Ureter (tissue), 1 donor: ENCODE measurements at regions not wholly inside any gene's neighbourhood (a gene's known extent, or its start where the extent isn't known, plus 50 kb on each side); places are given as distances from the start of the nearest gene placed in this dataset.
"Not testable (repeated sequence)": the region's sequence is repeated elsewhere in the genome, so short reads cannot be mapped to it uniquely, and the experiment has no call there.

Experiments used
- DNase-seq: peaks from one replicate; pipeline ENCODE4 v3.0.0-alpha.2; 2020; ENCODE audit warnings: low spot score
- donor health status: DM: yes; HTN: yes; CAD: no.

DNA sequence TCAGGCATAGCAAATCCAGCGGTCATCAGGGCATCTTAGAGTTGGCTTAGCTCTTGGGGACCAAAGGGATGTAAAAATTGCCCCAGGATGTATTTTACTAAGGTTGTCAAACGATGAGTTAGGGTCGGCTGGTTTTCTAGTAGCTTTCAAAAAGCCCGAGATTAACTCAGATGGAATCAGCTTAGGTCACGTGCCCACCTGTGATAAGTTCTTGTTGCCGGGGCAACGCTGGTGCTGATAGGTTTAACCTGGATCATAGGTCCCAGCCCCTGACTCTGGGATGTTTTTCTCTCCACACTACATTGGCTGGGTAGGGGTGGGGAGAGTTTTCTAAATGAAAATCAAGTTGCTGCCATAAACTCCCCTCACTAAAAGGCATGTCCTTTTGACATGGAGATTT lies 257.3 kb upstream of the SULF2 start:
- DNase-seq = no peak

DNA sequence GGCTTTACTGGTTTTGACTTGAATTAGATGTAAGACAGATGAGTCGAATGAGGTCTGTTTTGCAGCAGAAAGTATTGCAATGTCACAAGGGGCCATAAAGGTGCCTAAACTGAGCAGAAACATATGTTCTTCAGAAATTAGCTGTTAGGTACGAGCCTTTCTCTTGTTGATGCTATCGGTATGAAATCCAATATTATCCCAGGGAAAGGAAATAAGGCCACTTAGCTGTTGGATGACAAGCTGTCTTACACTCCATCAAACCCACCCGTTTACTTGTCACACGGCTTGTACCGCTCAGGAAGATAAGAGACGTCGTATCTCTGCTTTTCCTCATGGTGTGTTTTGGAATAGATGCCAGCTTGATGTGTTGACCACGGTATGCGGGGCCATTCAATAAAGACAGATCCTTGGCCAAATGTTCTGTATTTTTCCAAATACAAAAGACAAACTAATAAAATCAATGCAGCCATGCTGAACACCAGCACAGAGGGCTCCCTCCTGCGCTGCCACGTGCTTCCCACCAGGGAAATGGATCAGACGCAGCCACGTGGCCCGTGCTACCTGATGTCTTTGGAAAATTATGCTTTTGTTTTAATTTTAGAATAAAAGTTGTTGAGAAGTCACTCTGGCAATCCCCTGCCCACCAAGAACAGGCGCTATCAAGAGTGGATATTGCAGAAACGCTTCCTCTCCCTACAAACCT lies 255.9 kb upstream of the SULF2 start:
- no peak for DNase-seq

DNA sequence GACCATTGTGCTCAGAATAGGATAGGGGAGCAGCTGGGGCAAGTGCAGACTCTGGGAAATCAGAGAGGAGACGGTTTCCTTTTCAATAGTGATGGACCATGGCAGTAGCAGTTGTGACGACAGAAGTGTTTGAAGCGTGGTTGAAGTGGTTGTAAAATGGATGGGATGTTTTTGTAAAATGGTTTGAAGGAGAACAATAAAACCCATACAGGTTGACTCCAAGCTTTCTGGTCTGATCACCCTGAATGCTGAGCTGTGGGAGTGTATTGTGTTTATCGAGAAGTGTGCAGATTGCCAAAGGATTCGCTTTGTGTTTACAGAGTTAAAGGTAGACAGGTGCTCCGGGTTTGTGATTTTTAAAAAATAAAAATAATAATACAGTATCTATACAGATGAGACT lies 255.2 kb upstream of the SULF2 start:
- no peak for DNase-seq

DNA sequence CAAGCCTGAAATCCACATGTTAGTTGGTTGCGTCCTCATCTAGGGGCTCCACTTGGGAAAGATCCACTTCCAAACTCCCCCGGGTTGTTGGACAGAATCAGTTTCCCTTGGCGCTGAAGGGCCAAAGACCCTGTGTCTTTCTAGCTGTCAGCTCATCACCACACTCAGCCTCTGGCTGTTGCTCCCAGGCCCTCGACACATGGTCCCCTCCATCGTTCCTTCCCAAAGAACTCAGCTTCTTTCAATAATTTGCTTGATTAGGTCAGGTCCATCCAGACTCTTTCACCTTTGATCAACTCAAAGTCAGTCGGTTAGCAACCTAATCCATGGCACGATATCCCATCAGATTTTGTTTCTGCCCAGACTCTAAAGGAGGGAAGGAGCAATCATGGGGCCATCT lies 254.8 kb upstream of the SULF2 start:
- no peak for DNase-seq

DNA sequence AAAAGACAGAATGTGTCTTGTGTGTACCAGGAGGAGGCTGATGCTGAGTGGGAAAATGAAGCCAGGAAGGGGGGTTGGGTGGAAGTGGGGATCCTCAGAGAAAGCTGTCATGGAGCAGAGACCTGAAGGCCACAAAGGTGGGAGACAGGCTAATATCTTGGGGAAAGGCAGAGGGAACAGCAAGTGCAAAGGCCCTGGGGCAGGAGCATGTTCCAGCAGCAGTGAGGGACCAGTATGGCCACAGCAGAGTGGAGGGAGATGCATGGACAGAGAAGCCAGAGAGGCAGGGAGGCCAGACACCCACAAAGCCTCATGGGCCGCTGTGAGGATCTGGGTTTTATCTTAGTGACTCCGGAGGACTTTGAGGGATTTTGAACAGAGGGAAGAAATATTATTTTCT lies 254.2 kb upstream of the SULF2 start:
- no peak for DNase-seq

DNA sequence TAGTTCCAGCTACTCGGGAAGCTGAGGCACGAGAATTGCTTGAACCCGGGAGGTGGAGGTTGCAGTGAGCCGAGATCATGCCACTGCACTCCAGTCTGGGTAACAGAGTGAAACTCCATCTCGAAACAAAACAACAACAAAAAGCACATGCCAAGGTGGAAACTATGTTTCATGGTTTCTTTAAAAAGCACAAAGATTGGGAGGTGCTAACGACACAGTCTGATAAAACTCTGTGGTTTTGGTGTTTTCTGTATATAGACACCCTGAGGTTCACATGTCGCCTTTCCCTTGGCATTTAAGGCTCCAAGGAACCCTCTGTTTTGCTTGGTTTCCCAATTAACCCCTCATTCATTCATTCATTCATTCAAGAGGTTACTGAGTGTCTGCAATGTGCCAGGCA lies 253.4 kb upstream of the SULF2 start:
- DNase-seq = no peak

DNA sequence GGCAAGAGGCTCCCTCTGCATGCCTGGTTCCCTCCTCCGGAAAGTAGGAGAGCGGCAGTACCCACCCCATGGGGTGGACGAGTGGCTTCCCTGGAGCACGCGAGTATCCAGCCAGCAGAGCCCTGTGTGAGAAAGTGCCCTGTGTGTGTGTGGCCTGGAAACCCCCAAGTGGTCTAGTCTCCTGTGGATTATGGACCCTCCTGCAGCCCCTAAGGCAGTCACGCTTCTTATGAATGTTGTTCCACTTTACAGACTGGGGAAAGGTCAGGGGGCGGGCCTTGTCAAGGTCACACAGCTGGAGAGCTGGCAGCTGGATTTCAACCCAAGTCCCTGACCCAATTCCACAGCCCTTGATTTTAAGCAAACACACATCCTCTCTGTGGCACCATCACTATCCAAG lies 252.5 kb upstream of the SULF2 start:
- not testable (repeated sequence) for DNase-seq

DNA sequence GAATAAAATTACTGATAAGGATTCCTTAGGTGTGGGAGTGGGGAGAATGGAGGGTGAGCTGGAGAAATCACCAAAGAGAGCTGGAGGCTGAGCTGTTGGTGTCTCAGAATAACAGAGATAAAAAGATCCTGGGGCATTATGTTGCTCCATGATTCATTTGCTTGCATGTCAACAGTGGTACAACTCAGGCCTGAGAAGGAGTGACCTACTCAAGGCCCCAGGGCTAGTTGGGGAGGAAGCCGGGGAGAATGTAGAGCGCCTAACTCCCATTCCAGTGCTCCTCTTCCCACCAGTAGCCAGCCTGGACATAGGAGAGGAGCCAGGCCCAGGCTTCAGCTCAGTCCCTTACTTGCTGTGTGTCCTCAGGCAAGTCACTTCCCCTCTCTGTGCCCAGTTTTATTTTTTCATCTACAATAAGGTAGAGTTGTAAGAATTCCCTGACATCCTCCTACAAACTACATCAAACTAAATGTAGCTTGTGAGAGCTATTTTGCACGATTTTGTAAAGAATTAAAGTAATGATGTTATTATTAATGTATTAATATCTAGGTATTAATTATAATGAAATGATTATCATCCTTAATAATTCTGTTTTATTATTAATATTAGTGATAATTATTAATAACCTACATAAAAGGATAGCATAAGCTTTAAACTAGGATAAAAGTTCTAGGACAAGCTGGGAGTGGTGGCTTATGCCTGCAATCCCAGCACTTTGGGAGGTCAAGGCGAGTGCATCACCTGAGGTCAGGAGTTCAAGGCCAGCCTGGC lies 250.9 kb upstream of the SULF2 start:
- no peak for DNase-seq

DNA sequence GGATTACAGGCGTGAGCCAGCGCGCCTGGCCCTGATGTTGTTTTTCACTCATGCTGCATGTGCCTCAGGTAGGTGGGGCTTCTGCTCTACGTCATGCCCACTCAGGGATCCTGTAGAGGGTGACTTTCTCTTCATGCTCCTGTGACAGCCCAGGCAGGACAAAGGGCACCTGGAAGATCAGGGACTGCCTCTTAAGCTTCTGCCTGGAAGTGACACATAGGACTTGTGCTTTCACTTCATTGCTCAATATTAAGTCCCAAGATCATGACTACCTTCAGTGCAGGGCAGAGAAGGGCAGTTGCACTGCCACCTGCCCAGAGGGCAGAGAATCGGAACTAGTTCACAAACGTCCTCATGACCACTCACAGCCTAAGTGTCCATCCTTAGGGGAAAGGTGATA lies 249.5 kb upstream of the SULF2 start:
- DNase-seq = no peak

DNA sequence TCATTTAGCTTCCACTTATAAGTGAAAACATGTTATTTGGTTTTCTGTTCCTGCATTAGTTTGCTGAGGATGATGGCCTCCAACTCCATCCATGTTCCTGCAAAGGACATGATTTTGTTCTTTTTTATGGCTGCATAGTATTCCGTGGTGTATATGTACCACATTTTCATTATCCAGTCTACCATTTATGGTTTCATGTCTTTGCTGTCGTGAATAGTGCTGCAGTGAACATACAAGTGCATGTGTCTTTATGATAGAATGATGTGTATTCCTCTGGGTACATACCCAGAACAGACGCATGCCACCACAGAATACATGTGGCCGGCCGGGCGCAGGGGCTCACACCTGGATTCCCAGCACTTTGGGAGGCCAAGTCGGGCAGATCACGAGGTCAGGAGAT lies 247.7 kb upstream of the SULF2 start:
- DNase-seq = not testable (repeated sequence)

DNA sequence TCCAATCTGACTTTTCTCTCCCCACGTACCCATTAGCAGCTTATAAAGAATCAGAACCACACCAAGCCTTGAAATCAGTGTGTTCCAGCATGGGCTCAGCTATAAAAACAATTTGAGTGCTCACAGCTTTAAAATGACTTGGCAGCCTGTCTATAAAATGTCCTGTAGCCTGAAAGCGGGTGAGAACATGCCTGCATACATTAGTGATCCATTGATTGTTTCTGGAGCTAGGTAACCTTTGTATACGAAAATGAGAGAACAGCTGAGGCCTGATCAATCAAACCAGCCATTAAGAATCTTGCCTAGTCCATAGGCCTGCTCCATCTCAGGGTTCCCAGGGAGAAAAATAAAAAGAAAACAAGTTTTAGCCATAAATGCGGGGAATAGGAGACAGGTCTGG lies 245.8 kb upstream of the SULF2 start:
- DNase-seq = no peak

DNA sequence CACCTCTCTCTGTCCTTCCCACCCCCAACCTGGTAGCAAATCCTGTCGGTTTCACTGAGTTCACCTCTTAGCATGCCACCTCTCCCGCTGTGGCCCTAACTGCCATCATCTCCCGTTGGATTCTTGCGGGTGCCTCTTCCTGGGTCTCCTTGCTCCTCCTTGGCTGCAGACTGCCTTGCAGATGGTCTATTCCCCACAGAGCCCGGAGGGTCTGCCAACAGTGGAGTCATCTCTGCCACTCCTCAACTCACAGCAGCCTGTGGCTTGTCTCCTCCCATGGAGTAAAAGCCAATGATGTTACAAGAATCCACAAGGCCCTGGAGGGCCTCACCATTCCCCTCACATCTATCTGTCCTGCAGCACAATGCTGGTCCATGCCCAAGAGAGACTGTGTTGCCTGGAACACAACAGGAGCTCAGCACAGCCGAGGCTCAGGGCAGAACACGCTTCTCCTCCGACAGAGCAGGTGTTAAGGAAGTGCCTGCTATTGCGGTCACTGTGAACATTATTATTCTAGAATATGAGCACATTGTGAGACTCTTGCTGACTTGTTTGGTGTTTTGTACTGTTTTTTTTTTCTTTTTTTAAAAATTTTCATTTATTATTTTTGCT lies 241.8 kb upstream of the SULF2 start:
- no peak for DNase-seq

DNA sequence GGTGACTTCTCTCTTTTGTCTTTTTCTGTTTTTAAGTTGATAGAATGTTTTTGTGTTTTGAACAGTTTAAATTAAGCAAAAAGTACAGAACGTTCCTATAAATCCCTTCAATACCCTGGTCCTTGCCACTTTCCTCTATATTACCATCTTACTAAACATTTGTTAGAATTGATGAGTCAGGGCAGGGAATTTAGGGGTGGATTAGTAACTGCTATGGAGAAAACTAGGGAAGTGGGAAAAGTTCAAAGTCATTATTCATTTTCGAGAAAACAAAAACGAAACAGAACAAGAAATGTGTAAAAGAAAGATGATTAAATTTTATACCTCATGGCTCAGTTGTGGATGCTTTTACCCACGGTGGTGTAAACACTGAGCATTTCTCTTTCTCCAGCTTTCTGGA lies 240.4 kb upstream of the SULF2 start:
- no peak for DNase-seq

DNA sequence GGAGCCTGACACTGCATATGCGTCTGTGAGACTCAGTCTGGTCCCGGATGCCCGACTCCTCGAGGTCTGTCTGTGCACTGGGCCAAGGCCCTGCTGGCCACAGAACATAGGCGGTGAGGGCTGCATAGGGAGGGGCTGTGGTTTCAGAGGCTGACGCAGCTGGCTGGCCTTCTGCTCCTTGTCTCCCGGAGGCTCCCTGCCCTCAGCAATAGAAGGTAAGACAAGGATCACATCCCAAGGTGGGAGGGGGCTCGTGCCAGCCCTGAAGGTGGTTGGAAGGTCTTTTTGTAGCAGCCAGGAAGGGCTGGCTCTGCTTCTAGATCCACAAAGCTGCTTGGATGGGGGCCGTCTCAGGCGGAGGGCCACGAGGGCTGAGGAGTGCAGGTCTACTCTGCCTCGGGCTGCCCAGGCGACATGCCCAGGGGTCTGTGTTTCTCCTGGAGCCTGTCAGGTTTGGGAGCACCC lies 239.8 kb upstream of the SULF2 start:
- no peak for DNase-seq

DNA sequence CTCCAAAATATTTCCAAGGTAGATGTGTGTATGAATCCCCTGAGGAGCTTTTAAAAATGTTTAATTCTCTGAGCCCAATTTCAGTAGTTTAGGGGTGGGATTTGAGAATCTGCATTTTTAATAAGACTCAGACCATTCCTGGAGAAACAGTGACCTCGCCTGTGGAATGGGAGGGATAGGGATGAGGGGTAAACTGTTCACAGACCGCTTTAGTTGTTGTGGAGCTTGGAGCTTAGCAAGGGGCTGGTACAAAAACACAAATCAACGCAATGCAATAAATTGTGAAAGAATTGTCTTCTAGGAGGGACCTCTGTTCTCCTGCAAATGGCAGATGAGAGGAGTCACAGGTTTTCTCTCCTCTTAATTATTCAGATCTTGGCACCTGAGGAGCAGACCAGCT lies 239.3 kb upstream of the SULF2 start:
- DNase-seq = no peak

DNA sequence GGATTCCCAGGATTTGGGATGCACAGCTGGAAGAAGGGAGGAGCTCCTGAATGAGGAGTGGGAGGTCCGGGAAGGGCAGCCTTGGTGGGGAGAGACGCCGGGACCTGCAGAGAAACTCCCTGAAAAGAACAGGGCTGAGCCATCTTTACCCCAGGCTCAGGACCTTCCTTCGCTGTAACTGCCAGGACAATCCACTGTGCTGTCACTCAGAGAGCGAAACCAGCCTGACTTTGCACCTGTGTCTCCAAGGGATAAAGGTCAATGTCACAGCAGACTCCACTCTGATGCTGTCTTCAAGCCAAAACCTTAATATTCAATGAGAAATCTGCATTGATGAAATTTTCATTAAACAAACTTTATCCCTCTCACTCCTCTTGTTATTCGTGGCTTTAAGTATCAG lies 235.4 kb upstream of the SULF2 start:
- DNase-seq = not testable (repeated sequence)

DNA sequence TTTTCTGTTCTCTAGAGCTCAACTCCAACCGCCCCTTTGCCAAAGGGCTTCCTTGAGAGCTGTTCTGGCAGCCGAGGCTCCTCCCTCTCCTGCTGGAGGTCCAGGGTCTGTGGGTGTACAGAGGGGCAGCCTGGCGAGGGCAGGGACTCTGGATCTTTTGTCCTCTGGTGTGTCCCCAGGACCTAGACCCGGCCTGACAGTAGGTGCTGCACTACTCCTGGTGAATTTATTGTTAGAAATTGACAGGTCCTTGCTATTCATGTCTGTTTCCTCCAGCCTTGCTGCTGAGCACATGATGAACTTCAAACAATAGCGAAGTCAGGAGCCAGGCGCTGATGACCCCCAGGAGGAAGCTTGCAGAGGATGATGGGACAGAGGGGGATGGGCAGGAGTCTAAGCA lies 234.7 kb upstream of the SULF2 start:
- no peak for DNase-seq

DNA sequence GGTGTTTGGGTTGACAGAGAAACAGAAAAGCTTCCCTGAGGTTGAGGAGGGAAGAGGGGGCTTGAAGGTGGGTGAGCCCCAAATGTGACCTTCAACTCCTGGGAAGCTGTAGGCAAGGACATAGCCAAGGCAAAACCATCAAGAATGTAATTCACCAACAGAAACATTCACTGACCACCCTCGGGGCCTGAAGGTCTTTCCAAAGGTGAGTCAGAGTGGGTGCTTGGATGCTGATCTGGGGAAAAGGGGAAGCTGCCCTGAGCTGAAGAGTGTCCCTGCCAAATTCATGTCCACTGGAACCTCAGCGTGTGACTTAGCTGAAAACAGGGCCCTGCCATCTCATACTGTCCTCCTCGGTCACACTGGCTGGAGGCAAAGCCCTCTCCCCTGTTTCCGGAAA lies 234.2 kb upstream of the SULF2 start:
- DNase-seq = no peak

DNA sequence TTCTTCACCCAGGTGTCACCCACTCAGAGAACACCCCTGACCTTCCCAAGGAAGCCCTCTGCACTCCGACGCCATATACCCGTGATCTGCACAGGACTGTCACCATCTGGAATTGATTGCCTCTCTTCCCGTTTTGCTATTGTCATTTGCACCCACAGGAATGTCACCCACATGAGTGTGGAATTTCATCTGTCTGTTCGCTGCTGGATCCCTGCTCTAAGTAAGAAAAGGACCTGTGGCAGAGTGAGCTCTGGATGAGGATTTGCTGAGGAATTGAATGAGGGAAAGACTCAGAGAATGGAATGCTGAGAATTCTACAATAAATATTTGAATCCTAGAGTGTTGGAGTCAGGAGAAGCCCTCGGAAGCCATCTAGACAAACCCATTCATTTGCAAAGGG lies 233.6 kb upstream of the SULF2 start:
- not testable (repeated sequence) for DNase-seq

DNA sequence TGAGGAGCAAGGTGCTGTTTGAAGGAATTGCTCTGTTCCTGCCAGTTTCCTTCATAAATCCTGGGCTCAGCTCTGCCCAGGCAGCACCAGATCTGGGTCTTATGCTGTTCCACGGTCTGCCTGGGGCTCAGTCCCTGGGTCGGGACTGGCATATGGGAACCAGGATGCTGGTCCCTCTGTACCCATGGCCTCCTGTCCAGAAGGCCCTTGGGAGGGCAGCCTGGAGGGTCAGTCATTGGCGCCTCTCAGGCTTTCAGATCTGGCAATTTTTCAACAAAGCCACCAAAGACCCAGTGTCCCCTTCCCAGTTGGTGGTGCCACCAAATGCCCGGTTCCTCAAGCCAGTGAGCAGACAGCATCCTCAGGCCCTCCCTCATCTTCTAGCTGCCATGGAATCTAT lies 232.7 kb upstream of the SULF2 start:
- no peak for DNase-seq

DNA sequence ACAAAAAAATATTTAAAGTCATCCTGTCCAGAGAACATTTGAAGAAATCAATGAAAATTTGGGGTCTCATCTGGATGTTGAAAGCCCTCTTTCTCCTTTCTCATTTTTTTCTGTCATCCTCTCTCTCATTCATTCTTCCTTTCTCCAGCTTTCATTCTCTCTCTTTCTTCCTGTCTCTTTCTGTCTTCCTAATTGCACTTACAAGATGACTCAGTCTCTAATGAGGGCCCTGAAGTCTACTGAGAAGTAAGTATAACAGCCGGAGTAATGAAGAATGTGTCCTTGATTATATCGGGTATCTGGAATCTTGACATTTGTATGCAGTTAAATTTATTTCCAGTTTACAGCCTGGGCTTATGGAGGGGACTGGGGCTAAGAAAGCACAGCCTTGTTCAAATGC lies 232.2 kb upstream of the SULF2 start:
- no peak for DNase-seq

DNA sequence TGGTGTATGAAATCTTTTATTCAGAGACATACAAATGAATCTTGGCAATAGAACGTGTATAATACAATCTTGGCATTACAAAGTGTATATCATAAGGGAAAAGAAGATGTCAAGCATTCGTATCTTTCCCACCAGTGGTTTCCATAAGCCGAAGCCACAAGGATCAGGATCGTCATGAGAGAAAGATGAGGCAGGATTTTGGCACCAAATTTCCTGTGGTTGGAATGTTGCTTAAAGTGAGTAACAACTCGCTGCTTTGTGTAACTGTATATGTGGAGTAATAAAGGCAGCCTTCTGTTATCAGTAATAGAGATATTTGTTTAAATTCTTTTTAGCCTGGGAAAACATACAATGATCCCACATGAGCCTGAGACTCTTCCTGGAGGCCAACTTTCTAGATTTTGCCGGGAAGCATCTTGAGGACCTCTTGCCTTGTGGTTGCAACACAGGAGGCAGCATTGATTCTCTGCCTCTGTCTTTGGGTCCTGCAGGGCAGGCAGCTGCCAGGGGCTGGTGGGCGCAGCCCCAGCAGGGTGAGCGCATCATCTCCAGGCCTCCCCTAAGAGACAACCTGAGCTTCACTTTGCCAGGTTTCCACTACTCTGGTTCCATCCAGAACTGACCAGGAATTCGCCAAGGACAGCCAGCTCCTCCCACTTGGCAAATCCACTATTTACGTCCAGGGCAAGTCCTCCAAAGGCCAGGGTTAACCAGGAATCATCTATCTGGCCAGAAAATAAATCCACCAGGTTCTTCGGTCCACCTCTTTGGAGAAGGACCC lies 230.9 kb upstream of the SULF2 start:
- DNase-seq = no peak
